ENCODE measurements at regions not wholly inside any gene's neighbourhood (a gene's known extent, or its start where the extent isn't known, plus 50 kb on each side); places are given as distances from the start of the nearest gene placed in this dataset.

DNA sequence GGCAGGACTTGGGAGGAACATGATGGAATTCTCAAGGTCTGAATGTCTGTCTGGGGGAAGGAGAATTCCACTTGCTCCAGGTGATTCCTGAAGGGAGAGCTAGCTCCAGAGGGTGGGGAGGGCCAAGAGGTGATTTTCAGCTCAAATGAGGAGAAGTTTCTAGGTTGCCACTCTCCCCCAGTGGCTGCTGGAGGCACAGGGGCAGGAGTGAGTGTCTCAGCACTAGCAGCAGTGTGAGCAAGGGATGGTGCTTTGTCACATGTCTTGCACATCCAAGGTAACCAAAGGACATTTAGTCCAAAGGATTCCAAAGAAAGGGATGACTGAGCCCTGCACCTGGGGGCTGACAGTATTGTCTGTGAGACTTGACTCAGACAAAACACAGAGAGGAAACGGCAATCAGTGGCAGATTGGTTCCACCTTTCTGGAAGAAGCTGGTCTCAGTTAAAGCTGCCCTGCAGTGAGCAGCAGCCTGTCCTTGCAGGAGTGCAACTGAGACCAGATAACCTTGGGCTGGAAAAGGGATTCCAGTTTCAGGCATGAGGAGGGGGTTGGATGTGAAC lies 51.2 kb upstream of the PCBD1 start:
- no peak overlapping the region for H3K27ac ChIP-seq (ENCODE audit: low read depth in 2 of 2, low read length in 1 of 2)
- no peaks in the 10 kb centered on the region for H3K79me2 ChIP-seq (ENCODE audit: insufficient read depth)
- H3K4me3 ChIP-seq (ENCODE audit: low read depth in 2 of 2, low read length in 1 of 2) = no peak overlapping the region
- 50% methylated on average over 1 of the region's 1 CpG for WGBS (ENCODE audit: low lambda C conversion rate)
- H3K4me1 ChIP-seq (ENCODE audit: control insufficient read depth in 1 of 2, insufficient read depth in 2 of 2, low read depth in 1 of 2, low read length in 1 of 2) = peaks cover 0 to 15% of the 10 kb centered on the region in 2 experiments; a peak in 1 of 4 replicates
- TF ChIP-seq FOXJ3 (CRISPR knock-in tag; IDR thresholded peaks at IDR 0.05) = no peak
- TF ChIP-seq EZH2phosphoT487 (IDR thresholded peaks at IDR 0.05; ENCODE audit: borderline replicate concordance, low read depth) = no peak
- no peak for TF ChIP-seq POLR2AphosphoS5 (IDR thresholded peaks at IDR 0.05; ENCODE audit: low read depth, low read length)
- TF ChIP-seq RFX5 (IDR thresholded peaks at IDR 0.05; ENCODE audit: low read length) = no peak
- TF ChIP-seq GABPA (IDR thresholded peaks at IDR 0.05; ENCODE audit: low read depth) = no peak
- no peak for TF ChIP-seq TCF12 (IDR thresholded peaks at IDR 0.05)
- no peak for TF ChIP-seq CHD2 (IDR thresholded peaks at IDR 0.05; ENCODE audit: low read length, partially characterized antibody)
- no peak for TF ChIP-seq RCOR1 (IDR thresholded peaks at IDR 0.05; ENCODE audit: low read length)
- TF ChIP-seq ELF1 (IDR thresholded peaks at IDR 0.05) = no peak
- TF ChIP-seq, protein P1, sequence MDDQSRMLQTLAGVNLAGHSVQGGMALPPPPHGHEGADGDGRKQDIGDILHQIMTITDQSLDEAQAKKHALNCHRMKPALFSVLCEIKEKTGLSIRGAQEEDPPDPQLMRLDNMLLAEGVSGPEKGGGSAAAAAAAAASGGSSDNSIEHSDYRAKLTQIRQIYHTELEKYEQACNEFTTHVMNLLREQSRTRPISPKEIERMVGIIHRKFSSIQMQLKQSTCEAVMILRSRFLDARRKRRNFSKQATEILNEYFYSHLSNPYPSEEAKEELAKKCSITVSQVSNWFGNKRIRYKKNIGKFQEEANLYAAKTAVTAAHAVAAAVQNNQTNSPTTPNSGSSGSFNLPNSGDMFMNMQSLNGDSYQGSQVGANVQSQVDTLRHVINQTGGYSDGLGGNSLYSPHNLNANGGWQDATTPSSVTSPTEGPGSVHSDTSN (IDR thresholded peaks at IDR 0.05) = no peak
- TF ChIP-seq, protein P2, sequence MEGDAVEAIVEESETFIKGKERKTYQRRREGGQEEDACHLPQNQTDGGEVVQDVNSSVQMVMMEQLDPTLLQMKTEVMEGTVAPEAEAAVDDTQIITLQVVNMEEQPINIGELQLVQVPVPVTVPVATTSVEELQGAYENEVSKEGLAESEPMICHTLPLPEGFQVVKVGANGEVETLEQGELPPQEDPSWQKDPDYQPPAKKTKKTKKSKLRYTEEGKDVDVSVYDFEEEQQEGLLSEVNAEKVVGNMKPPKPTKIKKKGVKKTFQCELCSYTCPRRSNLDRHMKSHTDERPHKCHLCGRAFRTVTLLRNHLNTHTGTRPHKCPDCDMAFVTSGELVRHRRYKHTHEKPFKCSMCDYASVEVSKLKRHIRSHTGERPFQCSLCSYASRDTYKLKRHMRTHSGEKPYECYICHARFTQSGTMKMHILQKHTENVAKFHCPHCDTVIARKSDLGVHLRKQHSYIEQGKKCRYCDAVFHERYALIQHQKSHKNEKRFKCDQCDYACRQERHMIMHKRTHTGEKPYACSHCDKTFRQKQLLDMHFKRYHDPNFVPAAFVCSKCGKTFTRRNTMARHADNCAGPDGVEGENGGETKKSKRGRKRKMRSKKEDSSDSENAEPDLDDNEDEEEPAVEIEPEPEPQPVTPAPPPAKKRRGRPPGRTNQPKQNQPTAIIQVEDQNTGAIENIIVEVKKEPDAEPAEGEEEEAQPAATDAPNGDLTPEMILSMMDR (IDR thresholded peaks at IDR 0.05) = no peak
- TF ChIP-seq NRF1 (IDR thresholded peaks at IDR 0.05; ENCODE audit: low read depth, low read length) = no peak
- peaks cover 9% of the 10 kb centered on the region; the same call in 1 of the 2 replicates for H3K27me3 ChIP-seq (ENCODE audit: insufficient read depth)
- H2AFZ ChIP-seq (ENCODE audit: low read depth) = no peak overlapping the region
- DNase-seq = no peak
- H3F3A ChIP-seq (replicated peaks; ENCODE audit: insufficient read depth) = no peaks in the 10 kb centered on the region
- no peaks in the 10 kb centered on the region for H3K36me3 ChIP-seq (replicated peaks in 1 of 2; ENCODE audit: control insufficient read depth in 1 of 2, insufficient read depth in 2 of 2, low read length in 1 of 2)
- H4K20me1 ChIP-seq (ENCODE audit: insufficient read depth) = no peaks in the 10 kb centered on the region
- H3K9me3 ChIP-seq = no peaks in the 10 kb centered on the region
- ChIA-PET POLR2A (no interaction called here), CTCF (interaction anchor here (0.6 to 3.2 kb wide), 4 partner anchors 14 to 670 kb away, joined by 3 to 22 read pairs (median 6); no protein-coding TSS in a partner anchor)
- no peaks in the 10 kb centered on the region for H3K9me2 ChIP-seq
- H3K9ac ChIP-seq = no peak overlapping the region
- H3K4me2 ChIP-seq = no peak overlapping the region

DNA sequence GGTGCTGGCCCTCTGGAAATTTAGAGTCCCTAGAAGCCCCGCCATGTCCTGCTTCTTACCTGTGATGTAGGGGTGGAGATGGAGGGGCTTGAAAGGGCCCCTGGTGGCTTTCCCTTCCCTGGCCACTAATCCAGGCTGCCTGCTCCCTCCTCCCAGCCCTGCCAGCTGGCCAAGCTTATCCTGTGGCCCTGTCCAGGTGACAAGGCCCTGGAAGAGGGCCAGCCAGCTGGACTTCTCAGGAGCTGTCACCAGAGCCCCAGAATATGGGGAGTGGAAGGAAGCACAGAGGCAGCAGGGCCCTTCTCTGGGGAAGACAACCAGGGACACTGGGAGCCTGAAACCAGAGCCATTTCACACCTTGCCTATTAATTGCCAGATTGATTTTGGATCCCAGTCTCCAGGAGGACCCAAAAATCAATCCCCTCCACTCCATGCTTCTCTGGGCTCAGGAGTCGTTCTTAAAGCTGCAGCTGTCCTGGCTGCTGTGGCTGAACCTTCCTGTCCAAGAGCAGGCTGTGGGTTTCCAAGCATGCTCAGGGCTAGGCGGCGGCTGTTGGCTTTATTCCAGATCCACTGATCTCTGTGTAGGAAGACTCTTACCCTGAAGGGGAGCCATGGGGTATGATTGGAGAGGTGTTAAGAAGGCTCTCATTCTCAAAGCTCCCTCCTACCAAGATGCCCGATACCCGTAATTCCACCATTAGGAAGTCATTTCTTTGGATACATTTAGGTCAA lies 52.6 kb upstream of the PCBD1 start:
- H3K27me3 ChIP-seq (ENCODE audit: insufficient read depth) = peaks cover 12% of the 10 kb centered on the region; the same call in 1 of the 2 replicates
- no peak overlapping the region for H3K27ac ChIP-seq (ENCODE audit: low read depth in 2 of 2, low read length in 1 of 2)
- no peaks in the 10 kb centered on the region for H3K9me2 ChIP-seq
- H3K4me2 ChIP-seq = no peak overlapping the region
- H3K36me3 ChIP-seq (replicated peaks in 1 of 2; ENCODE audit: control insufficient read depth in 1 of 2, insufficient read depth in 2 of 2, low read length in 1 of 2) = no peaks in the 10 kb centered on the region
- H3K9me3 ChIP-seq = no peaks in the 10 kb centered on the region
- POLR2A ChIA-PET = no interaction called here
- peak; percentile 49 for DNase-seq
- H3K4me3 ChIP-seq (ENCODE audit: low read depth in 2 of 2, low read length in 1 of 2) = no peak overlapping the region
- H2AFZ ChIP-seq (ENCODE audit: low read depth) = no peak overlapping the region
- H3K4me1 ChIP-seq (ENCODE audit: control insufficient read depth in 1 of 2, insufficient read depth in 2 of 2, low read depth in 1 of 2, low read length in 1 of 2) = peaks cover 0 to 15% of the 10 kb centered on the region in 2 experiments; a peak in 1 of 4 replicates
- no peaks in the 10 kb centered on the region for H4K20me1 ChIP-seq (ENCODE audit: insufficient read depth)
- CTCF ChIA-PET = interaction anchor here (1.3 to 3.2 kb wide), 5 partner anchors 12 to 343 kb away, joined by 3 to 22 read pairs (median 6); no protein-coding TSS in a partner anchor
- WGBS (ENCODE audit: low lambda C conversion rate) = 61% methylated on average over 3 of the region's 6 CpGs
- H3K79me2 ChIP-seq (ENCODE audit: insufficient read depth) = no peaks in the 10 kb centered on the region
- H3K9ac ChIP-seq = no peak overlapping the region
- H3F3A ChIP-seq (replicated peaks; ENCODE audit: insufficient read depth) = no peaks in the 10 kb centered on the region
- TF ChIP-seq EP300 (IDR thresholded peaks at IDR 0.05; ENCODE audit: borderline replicate concordance in 1 of 2, low read depth in 1 of 2, low read length in 1 of 2) (no peak), ELF1 (IDR thresholded peaks at IDR 0.05) (no peak), FOXM1 (IDR thresholded peaks at IDR 0.05; ENCODE audit: low read depth) (no peak), GABPA (IDR thresholded peaks at IDR 0.05; ENCODE audit: low read depth) (no peak), SIN3A (IDR thresholded peaks at IDR 0.05; ENCODE audit: borderline replicate concordance, low read depth, low read length) (no peak), RCOR1 (IDR thresholded peaks at IDR 0.05; ENCODE audit: low read length) (no peak), SMC3 (IDR thresholded peaks at IDR 0.05; ENCODE audit: low read depth, low read length) (no peak)
- TF ChIP-seq, protein P2 (IDR thresholded peaks at IDR 0.05) = no peak
- TF ChIP-seq, protein P3, sequence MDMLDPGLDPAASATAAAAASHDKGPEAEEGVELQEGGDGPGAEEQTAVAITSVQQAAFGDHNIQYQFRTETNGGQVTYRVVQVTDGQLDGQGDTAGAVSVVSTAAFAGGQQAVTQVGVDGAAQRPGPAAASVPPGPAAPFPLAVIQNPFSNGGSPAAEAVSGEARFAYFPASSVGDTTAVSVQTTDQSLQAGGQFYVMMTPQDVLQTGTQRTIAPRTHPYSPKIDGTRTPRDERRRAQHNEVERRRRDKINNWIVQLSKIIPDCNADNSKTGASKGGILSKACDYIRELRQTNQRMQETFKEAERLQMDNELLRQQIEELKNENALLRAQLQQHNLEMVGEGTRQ (IDR thresholded peaks at IDR 0.05; ENCODE audit: borderline replicate concordance, low read depth, low read length) = no peak
- TF ChIP-seq, protein P4, sequence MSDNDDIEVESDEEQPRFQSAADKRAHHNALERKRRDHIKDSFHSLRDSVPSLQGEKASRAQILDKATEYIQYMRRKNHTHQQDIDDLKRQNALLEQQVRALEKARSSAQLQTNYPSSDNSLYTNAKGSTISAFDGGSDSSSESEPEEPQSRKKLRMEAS (IDR thresholded peaks at IDR 0.05; ENCODE audit: low read depth) = no peak
- TF ChIP-seq, protein P5, sequence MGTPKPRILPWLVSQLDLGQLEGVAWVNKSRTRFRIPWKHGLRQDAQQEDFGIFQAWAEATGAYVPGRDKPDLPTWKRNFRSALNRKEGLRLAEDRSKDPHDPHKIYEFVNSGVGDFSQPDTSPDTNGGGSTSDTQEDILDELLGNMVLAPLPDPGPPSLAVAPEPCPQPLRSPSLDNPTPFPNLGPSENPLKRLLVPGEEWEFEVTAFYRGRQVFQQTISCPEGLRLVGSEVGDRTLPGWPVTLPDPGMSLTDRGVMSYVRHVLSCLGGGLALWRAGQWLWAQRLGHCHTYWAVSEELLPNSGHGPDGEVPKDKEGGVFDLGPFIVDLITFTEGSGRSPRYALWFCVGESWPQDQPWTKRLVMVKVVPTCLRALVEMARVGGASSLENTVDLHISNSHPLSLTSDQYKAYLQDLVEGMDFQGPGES (IDR thresholded peaks at IDR 0.05; ENCODE audit: low read depth, low read length) = no peak
